PC-3 (cell line): ENCODE measurements at regions not wholly inside any gene's neighbourhood (a gene's known extent, or its start where the extent isn't known, plus 50 kb on each side); places are given as distances from the start of the nearest gene placed in this dataset.
"Not testable (repeated sequence)": the region's sequence is repeated elsewhere in the genome, so short reads cannot be mapped to it uniquely, and the experiment has no call there.

ENCODE experiments used
- ATAC-seq: fragments of 200-7000 bp; cut with Tn5 transposase; 2 replicates; pipeline ENCODE4 v1.9.1; 2020; ENCODE audit warnings: mild to moderate bottlenecking, moderate library complexity
- BruUV-seq: library from RNA; stranded (reverse); fragments of 400-500 nt; replicated peaks from 2 replicates; lab custom pipeline; 2021; lab: Mats Ljungman, UMichigan
- CTCF ChIA-PET: fragments of 300-600 bp; sonication (Branson Sonifier 250); formaldehyde crosslinking; loops from one replicate; lab custom pipeline; 2022; ENCODE audit warnings: antibody characterized with exemption; lab: Charles Lee
- POLR2A ChIA-PET: fragments of 300-600 bp; sonication (Branson Sonifier 250); formaldehyde crosslinking; loops from one replicate; lab custom pipeline; 2022; ENCODE audit warnings: antibody characterized with exemption; ENCODE audit not compliant: unreplicated experiment; lab: Charles Lee
- DNase-seq: peaks from one replicate; pipeline ENCODE4 v3.0.0-alpha.2; 2015
- H2AFZ ChIP-seq: fragments of 300-600 bp; sonication (generic); 2 replicates; pipeline ENCODE4 v1.6.0; 2016; ENCODE audit warnings: antibody characterized with exemption, low read length
- H3F3A ChIP-seq: fragments of 300-600 bp; sonication (generic); one replicate; pipeline ENCODE4 v1.6.0; 2017; ENCODE audit warnings: antibody characterized with exemption, low read length, control low read depth, mild to moderate bottlenecking; ENCODE audit not compliant: unreplicated experiment
- H3K27ac ChIP-seq: fragments of 300-600 bp; sonication (generic); 2 replicates; pipeline ENCODE4 v1.5.1; 2016; ENCODE audit warnings: mild to moderate bottlenecking, low read length
- H3K27me3 ChIP-seq: fragments of 300-600 bp; sonication (generic); 2 replicates; pipeline ENCODE4 v1.6.1; 2016; ENCODE audit warnings: low read length, mixed read lengths
- H3K36me3 ChIP-seq: fragments of 300-600 bp; sonication (generic); 2 replicates; pipeline ENCODE4 v1.6.1; 2016; ENCODE audit warnings: low read depth, mixed run types, low read length, mixed read lengths
- H3K4me1 ChIP-seq: fragments of 300-600 bp; sonication (generic); 2 replicates; pipeline ENCODE4 v1.5.1; 2016; ENCODE audit warnings: low read length; ENCODE audit not compliant: insufficient read depth
- H3K4me2 ChIP-seq: fragments of 300-600 bp; sonication (generic); 2 replicates; pipeline ENCODE4 v1.6.0; 2016; ENCODE audit warnings: low read length
- H3K4me3 ChIP-seq: fragments of 300-600 bp; sonication (generic); 2 replicates; pipeline ENCODE4 v1.5.1; 2016; ENCODE audit warnings: mild to moderate bottlenecking, low read length, mixed read lengths
- H3K79me2 ChIP-seq: fragments of 300-600 bp; sonication (generic); 2 replicates; pipeline ENCODE4 v1.6.1; 2017; ENCODE audit warnings: low read length, mixed read lengths
- H3K9ac ChIP-seq: fragments of 300-600 bp; sonication (generic); 2 replicates; pipeline ENCODE4 v1.6.0; 2016; ENCODE audit warnings: mild to moderate bottlenecking, low read length
- H3K9me2 ChIP-seq: fragments of 300-600 bp; sonication (generic); replicated peaks from 2 replicates; pipeline ENCODE4 v1.6.1; 2016; ENCODE audit warnings: mixed run types, low read length, mixed read lengths
- H3K9me3 ChIP-seq: fragments of 300-600 bp; sonication (generic); 2 replicates; pipeline ENCODE4 v1.6.1; 2016; ENCODE audit warnings: low read length, mixed read lengths
- H4K20me1 ChIP-seq: fragments of 300-600 bp; sonication (generic); 2 replicates; pipeline ENCODE4 v1.6.1; 2016; ENCODE audit warnings: low read length, mixed read lengths
- EZH2 ChIP-seq: fragments of 300-600 bp; sonication (generic); IDR thresholded peaks from one replicate; pipeline ENCODE4 v1.6.1; 2017; ENCODE audit warnings: antibody characterized with exemption, mild to moderate bottlenecking, low read length; ENCODE audit not compliant: unreplicated experiment
- EZH2phosphoT487 ChIP-seq: fragments of 300-600 bp; sonication (generic); IDR thresholded peaks from 2 replicates; pipeline ENCODE4 v1.6.1; 2018; ENCODE audit warnings: mild to moderate bottlenecking, antibody characterized with exemption, low read length, borderline replicate concordance
- intact Hi-C: fragments of 100-400 bp; cut with micrococcal nuclease; formaldehyde crosslinking; loops from 2 replicates; pipeline ENCODE4 v1.9.0; 2023
- TF ChIP-seq, protein P1 (sequence below): fragments of 300-600 bp; sonication (generic); conservative IDR thresholded peaks from 2 replicates; pipeline ENCODE4 v1.5.1; 2017; ENCODE audit warnings: antibody characterized with exemption, low read depth, mild to moderate bottlenecking, low read length

DNA sequence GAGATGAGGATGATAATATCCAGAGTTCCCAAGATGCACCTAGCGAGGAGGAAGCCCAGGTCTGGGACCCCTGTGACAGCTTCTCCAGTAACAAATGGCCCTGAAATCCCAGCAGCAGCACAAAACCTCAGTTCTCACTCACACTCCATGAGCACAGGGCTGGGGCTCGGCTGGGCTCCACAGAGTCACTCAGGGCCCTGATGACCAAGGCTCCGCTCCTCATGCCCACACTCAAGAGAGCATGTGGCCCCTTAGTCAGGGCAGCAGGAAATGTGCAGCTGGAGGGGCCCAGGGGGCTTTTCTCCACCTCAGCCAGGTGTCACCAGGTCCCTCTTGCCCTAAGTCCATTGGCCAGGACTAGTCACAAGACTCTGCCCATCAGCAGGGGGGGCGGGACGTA lies 242.7 kb upstream of the SFSWAP start:
- Histone ChIP-seq H3K4me1 (no peaks in the 10 kb centered on the region), H3K79me2 (no peaks in the 10 kb centered on the region), H3K4me3 (no peak overlapping the region), H3K36me3 (no peaks in the 10 kb centered on the region), H3F3A (no peaks in the 10 kb centered on the region), H2AFZ (no peak overlapping the region), H3K9me2 (no peaks in the 10 kb centered on the region), H3K27me3 (peaks cover 66% of the 10 kb centered on the region), H3K9me3 (no peaks in the 10 kb centered on the region), H3K4me2 (no peak overlapping the region), H4K20me1 (no peaks in the 10 kb centered on the region), H3K9ac (no peak overlapping the region), H3K27ac (no peak overlapping the region)
- no TSS peak for BruUV-seq
- intact Hi-C loops, result no loop called here
- no peak for ATAC-seq
- DNase-seq, result no peak
- TF ChIP-seq EZH2phosphoT487 (no peak), EZH2 (no peak)
- TF ChIP-seq, protein P1, sequence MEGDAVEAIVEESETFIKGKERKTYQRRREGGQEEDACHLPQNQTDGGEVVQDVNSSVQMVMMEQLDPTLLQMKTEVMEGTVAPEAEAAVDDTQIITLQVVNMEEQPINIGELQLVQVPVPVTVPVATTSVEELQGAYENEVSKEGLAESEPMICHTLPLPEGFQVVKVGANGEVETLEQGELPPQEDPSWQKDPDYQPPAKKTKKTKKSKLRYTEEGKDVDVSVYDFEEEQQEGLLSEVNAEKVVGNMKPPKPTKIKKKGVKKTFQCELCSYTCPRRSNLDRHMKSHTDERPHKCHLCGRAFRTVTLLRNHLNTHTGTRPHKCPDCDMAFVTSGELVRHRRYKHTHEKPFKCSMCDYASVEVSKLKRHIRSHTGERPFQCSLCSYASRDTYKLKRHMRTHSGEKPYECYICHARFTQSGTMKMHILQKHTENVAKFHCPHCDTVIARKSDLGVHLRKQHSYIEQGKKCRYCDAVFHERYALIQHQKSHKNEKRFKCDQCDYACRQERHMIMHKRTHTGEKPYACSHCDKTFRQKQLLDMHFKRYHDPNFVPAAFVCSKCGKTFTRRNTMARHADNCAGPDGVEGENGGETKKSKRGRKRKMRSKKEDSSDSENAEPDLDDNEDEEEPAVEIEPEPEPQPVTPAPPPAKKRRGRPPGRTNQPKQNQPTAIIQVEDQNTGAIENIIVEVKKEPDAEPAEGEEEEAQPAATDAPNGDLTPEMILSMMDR, result no peak
- CTCF ChIA-PET, result no interaction called here
- POLR2A ChIA-PET, result no interaction called here

DNA sequence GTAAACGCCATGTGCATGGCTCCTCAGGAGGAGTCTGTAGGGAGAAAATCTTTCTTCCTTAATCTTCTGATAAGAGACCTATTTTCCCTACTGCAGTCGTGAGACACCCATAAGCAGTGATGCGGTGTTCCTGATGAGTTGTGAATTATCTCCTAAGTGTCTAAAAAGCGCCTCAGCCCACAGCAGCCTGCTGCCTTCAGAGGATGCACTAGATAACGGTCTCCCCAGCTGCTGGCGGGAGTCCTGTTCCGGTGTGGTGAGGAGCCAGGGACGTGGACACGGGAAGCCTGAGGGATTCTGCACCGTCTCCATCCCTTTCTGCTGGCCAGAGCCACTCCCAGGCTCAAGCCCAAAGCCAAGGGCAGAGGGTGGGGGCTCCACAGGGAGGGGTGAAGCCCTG lies 240.9 kb upstream of the SFSWAP start:
- H3K27ac ChIP-seq, H3K4me1 ChIP-seq, H3K4me2 ChIP-seq, intact Hi-C loops, H3K9ac ChIP-seq, CTCF ChIA-PET, POLR2A ChIA-PET, H2AFZ ChIP-seq, H3K79me2 ChIP-seq, H4K20me1 ChIP-seq, ATAC-seq, H3K36me3 ChIP-seq, DNase-seq, H3F3A ChIP-seq, H3K4me3 ChIP-seq, H3K9me3 ChIP-seq, BruUV-seq, H3K9me2 ChIP-seq: not testable (repeated sequence)
- peaks cover 59% of the 10 kb centered on the region for H3K27me3 ChIP-seq

DNA sequence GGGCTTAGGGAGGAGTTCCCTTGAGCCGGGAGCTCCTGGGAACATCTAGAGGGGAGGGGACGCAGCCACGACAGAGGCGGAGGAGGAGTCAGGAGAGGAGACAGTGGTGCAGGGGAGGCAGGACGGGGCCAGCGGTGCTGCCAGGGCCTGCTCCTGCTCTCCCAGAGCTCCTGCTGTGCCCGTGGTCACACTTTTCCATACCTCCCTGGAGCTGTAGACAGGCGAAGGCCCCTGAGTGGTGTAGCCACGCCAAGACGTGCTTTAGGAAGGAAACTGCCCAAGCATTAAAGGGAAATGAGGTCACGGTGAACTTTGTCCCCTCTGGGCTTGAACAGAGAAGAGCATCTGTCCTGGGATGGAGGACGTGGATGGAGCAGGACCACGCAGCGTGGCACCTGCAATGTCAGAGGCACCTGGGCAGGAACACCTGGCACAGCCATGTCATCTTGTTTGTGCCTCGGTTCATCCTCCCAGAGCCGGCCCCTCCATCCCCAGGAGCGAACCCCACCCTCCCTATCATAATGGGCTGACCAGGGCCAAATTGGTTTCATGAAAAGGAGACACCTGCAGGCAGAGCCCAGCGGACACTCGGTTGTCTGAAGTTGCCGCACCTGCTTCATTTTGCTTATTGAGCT lies 239.5 kb upstream of the SFSWAP start:
- ChIA-PET CTCF (no interaction called here), POLR2A (no interaction called here)
- H3K36me3 ChIP-seq, result no peaks in the 10 kb centered on the region
- no peaks in the 10 kb centered on the region for H3K9me2 ChIP-seq
- H3F3A ChIP-seq, result no peaks in the 10 kb centered on the region
- no peak overlapping the region for H3K9ac ChIP-seq
- TF ChIP-seq EZH2, result no peak
- H3K4me2 ChIP-seq, result no peak overlapping the region
- no peaks in the 10 kb centered on the region for H3K4me1 ChIP-seq
- ATAC-seq (no peak; the same call in 1 of the 2 replicates), DNase-seq (no peak)
- H2AFZ ChIP-seq, result no peak overlapping the region
- no peaks in the 10 kb centered on the region for H4K20me1 ChIP-seq
- no peak overlapping the region for H3K27ac ChIP-seq
- no peak overlapping the region for H3K4me3 ChIP-seq
- no TSS peak for BruUV-seq
- H3K27me3 ChIP-seq, result peaks cover 46% of the 10 kb centered on the region
- no peaks in the 10 kb centered on the region for H3K9me3 ChIP-seq
- intact Hi-C loops, result no loop called here
- H3K79me2 ChIP-seq, result no peaks in the 10 kb centered on the region
